ENCODE measurements at regions not wholly inside any gene's neighbourhood (a gene's known extent, or its start where the extent isn't known, plus 50 kb on each side); places are given as distances from the start of the nearest gene placed in this dataset.

DNA sequence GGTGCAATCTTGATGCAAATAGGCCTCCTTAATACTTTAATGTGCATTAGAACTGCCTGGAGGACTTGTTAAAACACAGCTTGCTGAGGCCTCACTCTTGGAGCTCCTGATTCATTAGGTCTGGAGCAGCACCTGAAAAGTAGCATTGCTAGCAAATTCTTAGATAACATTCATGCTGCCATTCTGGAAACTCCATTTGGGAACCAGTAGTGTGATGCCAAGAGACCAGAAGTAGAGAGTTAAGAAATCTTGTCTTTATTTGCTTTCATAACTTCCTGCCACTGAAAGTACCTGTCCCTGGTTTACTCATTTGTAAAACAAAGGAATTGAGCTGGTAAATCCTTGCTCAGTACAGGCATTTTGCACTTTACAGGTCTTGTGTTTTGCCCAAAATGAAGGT, 72.0 kb downstream of the RAP2B start:
- H3K9me3 ChIP-seq: no peaks in the 10 kb centered on the region
- H3K4me3 ChIP-seq: no peak overlapping the region
- intact Hi-C loops (cut with DNase I): no loop called here
- H3K36me3 ChIP-seq: no peaks in the 10 kb centered on the region
- no peak overlapping the region for H3K27ac ChIP-seq
- no peak for DNase-seq
- H3K4me1 ChIP-seq: no peaks in the 10 kb centered on the region
- TF ChIP-seq, protein P1, sequence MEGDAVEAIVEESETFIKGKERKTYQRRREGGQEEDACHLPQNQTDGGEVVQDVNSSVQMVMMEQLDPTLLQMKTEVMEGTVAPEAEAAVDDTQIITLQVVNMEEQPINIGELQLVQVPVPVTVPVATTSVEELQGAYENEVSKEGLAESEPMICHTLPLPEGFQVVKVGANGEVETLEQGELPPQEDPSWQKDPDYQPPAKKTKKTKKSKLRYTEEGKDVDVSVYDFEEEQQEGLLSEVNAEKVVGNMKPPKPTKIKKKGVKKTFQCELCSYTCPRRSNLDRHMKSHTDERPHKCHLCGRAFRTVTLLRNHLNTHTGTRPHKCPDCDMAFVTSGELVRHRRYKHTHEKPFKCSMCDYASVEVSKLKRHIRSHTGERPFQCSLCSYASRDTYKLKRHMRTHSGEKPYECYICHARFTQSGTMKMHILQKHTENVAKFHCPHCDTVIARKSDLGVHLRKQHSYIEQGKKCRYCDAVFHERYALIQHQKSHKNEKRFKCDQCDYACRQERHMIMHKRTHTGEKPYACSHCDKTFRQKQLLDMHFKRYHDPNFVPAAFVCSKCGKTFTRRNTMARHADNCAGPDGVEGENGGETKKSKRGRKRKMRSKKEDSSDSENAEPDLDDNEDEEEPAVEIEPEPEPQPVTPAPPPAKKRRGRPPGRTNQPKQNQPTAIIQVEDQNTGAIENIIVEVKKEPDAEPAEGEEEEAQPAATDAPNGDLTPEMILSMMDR (IDR thresholded peaks at IDR 0.05): no peak
- TF ChIP-seq POLR2A (IDR thresholded peaks at IDR 0.05): no peak
- no peaks in the 10 kb centered on the region for H3K27me3 ChIP-seq
- no peak for ATAC-seq

DNA sequence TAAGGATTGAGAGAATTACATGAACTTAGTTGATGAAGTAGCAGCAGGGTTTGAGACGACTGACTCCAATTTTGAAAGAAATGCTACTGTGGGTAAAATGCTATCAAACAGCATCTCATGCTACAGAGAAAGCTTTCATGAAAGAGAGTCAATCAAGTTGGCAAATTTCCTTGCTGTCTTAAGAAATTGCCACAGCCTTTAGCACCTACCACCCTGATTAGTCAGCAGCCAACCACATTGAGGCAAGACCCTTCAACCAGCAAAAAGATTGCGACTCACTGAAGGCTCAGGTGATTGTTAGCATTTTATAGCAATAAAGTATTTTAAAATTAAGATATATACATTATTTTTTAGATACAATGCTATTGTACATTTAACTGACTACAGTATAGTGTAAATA, 80.9 kb downstream of the RAP2B start:
- Histone ChIP-seq H3K9me3 (no peaks in the 10 kb centered on the region), H3K4me1 (no peaks in the 10 kb centered on the region), H3K27ac (no peak overlapping the region), H3K4me3 (no peak overlapping the region), H3K27me3 (no peaks in the 10 kb centered on the region), H3K36me3 (no peaks in the 10 kb centered on the region)
- WGBS (ENCODE audit: insufficient coverage, low coverage, low lambda C conversion rate, missing lambda C conversion rate): 53% methylated on average over 2 of the region's 2 CpGs
- ATAC-seq: no peak
- DNase-seq: no peak
- intact Hi-C loops (cut with DNase I): no loop called here
- TF ChIP-seq, protein P1 (IDR thresholded peaks at IDR 0.05): no peak
- TF ChIP-seq POLR2A (IDR thresholded peaks at IDR 0.05): no peak

DNA sequence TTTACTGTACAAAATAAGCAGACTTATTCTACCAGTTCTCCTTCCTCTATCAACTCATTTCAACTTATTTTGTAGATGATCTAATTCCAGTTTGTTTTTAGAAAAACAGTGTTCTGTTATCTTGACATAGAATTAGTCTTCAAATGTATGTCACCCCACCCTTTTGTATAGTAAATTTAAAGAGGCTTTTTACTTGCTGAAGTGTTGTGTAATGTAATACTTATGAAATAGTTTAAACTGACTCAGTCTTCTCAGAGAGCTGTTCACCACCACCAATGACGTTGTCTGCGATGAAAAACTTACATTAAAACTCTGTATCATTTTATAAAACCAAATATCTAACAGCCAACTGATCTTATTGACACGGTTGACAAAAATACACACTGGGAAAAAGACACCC, 82.9 kb downstream of the RAP2B start:
- intact Hi-C loops (cut with DNase I): no loop called here
- Histone ChIP-seq H3K36me3 (no peaks in the 10 kb centered on the region), H3K27ac (no peak overlapping the region), H3K4me1 (no peaks in the 10 kb centered on the region), H3K9me3 (no peaks in the 10 kb centered on the region), H3K4me3 (no peak overlapping the region), H3K27me3 (no peaks in the 10 kb centered on the region)
- no peak for TF ChIP-seq POLR2A (IDR thresholded peaks at IDR 0.05)
- TF ChIP-seq, protein P1 (IDR thresholded peaks at IDR 0.05): no peak
- WGBS (ENCODE audit: insufficient coverage, low coverage, low lambda C conversion rate, missing lambda C conversion rate): 66% methylated on average over 3 of the region's 3 CpGs
- no peak for ATAC-seq
- no peak for DNase-seq

DNA sequence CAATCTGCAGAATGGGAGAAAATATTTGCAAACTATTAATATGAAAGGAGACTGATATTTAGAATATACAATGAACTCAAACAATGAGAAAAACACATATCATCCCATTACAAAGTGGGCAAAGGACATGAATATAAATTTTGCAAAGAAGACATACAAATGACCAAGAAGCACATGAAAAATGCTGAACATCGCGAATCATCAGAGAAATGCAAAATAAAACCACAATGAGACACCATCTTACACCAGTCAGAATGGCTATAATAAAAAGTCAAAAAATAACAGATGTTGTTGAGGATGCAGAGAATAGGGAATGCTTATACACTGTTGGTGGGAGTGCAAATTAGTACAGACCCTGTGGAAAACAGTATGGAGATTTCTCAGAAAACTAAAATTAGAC, 83.6 kb downstream of the RAP2B start:
- DNase-seq (no peak), ATAC-seq (no peak)
- no peaks in the 10 kb centered on the region for H3K4me1 ChIP-seq
- H3K9me3 ChIP-seq: no peaks in the 10 kb centered on the region
- WGBS (ENCODE audit: insufficient coverage, low coverage, low lambda C conversion rate, missing lambda C conversion rate): 74% methylated on average over 2 of the region's 2 CpGs
- H3K4me3 ChIP-seq: no peak overlapping the region
- TF ChIP-seq POLR2A (IDR thresholded peaks at IDR 0.05): no peak
- TF ChIP-seq, protein P1 (IDR thresholded peaks at IDR 0.05): no peak
- no peak overlapping the region for H3K27ac ChIP-seq
- no peaks in the 10 kb centered on the region for H3K36me3 ChIP-seq
- no peaks in the 10 kb centered on the region for H3K27me3 ChIP-seq
- intact Hi-C loops (cut with DNase I): no loop called here

DNA sequence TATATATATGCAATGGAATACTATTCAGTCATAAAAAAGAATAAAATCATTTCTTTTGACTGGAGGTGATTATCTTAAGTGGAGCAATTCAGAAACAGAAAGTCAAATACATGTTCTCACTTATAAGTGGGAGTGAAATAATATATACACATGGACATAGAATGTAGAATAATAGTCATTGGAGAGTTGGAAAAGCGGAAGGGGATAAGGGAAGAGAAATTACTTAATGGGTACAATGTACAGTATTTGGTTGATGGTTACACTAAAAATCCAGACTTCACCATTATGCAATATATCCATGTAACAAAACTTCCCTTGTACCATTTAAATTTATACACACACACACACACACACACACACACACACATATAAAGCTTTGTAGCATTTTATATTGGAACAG, 84.3 kb downstream of the RAP2B start:
- intact Hi-C loops (cut with DNase I): no loop called here
- Histone ChIP-seq H3K27ac (no peak overlapping the region), H3K4me3 (no peak overlapping the region), H3K27me3 (no peaks in the 10 kb centered on the region), H3K9me3 (no peaks in the 10 kb centered on the region), H3K36me3 (no peaks in the 10 kb centered on the region), H3K4me1 (no peaks in the 10 kb centered on the region)
- WGBS (ENCODE audit: insufficient coverage, low coverage, low lambda C conversion rate, missing lambda C conversion rate): 0% methylated on average over 1 of the region's 1 CpG
- TF ChIP-seq, protein P1 (IDR thresholded peaks at IDR 0.05): no peak
- TF ChIP-seq POLR2A (IDR thresholded peaks at IDR 0.05): no peak
- ATAC-seq (no peak), DNase-seq (no peak)
